K562 (cell line): ENCODE measurements at regions not wholly inside any gene's neighbourhood (a gene's known extent, or its start where the extent isn't known, plus 50 kb on each side); places are given as distances from the start of the nearest gene placed in this dataset.

Source experiments
- ATAC-seq: fragments of 200-7000 bp; cut with Tn5 transposase; 3 replicates; pipeline ENCODE4 v1.9.1; 2020; ENCODE audit warnings: moderate library complexity
- BruUV-seq: library from RNA; stranded (reverse); fragments of 400-500 nt; replicated peaks from 2 replicates; lab custom pipeline; 2021; lab: Mats Ljungman, UMichigan
- CTCF ChIA-PET: fragments of 300-600 bp; formaldehyde crosslinking; extraction: SDS; loops from one replicate; lab custom pipeline; 2021; ENCODE audit warnings: low intra/inter-chr PET ratio; lab: Yijun Ruan, JAX
- POLR2A ChIA-PET: fragments of 300-600, 350-650 bp; sonication (Branson Sonifier 250); formaldehyde crosslinking; extraction: SDS; loops from one replicate; lab custom pipeline; 2021; ENCODE audit warnings: antibody characterized with exemption, inconsistent platforms; lab: Yijun Ruan, JAX
- DNase-seq, 4 experiments: peaks; one replicate each; pipeline versions ENCODE4 v3.0.0 to v3.0.0-alpha.2; 2011 to 2018; ENCODE audit warnings: low spot score in 3 of 4, mixed read lengths in 3 of 4; ENCODE audit errors: extremely low read depth in 1 of 4
- FAIRE-seq: peaks from 2 replicates; lab custom pipeline; 2011; peaks lifted over from hg19 to GRCh38; lab: Jason Lieb, UNC
- H2AFZ ChIP-seq: 2 replicates; pipeline ENCODE4 v1.6.0; 2011; ENCODE audit warnings: low read depth, low read length, control low read depth, inconsistent platforms
- H3K27ac ChIP-seq: fragments of 200-600 bp; 3 replicates; pipeline ENCODE4 v1.8.0; 2011; ENCODE audit warnings: low read depth, mild to moderate bottlenecking, control low read depth, inconsistent platforms, low read length, moderate library complexity, mixed read lengths; ENCODE audit errors: extremely low read depth
- H3K27me3 ChIP-seq, 2 experiments: fragments of 300-600 bp in 1 of 2; 2 replicates in 1 of 2; 3 replicates in 1 of 2; pipeline versions ENCODE4 v1.6.0 to v1.8.0; 2011; ENCODE audit warnings: inconsistent platforms in 2 of 2, low read length in 2 of 2, mild to moderate bottlenecking in 1 of 2, mixed read lengths in 1 of 2, moderate library complexity in 1 of 2; ENCODE audit not compliant: control insufficient read depth in 2 of 2, insufficient read depth in 2 of 2
- H3K36me3 ChIP-seq: fragments of 300-600 bp; 3 replicates; pipeline ENCODE4 v1.8.0; 2011; ENCODE audit warnings: mild to moderate bottlenecking, low read length, inconsistent platforms; ENCODE audit not compliant: control insufficient read depth, insufficient read depth
- H3K4me1 ChIP-seq, 2 experiments: fragments of 200-600 bp in 1 of 2; replicated peaks in 1 of 2; 2 replicates in 1 of 2; 3 replicates in 1 of 2; pipeline versions ENCODE4 v1.5.1 to v1.8.0; 2011; ENCODE audit warnings: inconsistent platforms in 2 of 2, low read length in 2 of 2, mild to moderate bottlenecking in 1 of 2, mixed read lengths in 1 of 2, moderate library complexity in 1 of 2; ENCODE audit not compliant: control insufficient read depth in 2 of 2, insufficient read depth in 2 of 2
- H3K4me2 ChIP-seq: 2 replicates; pipeline ENCODE4 v1.6.1; 2011; ENCODE audit warnings: low read length, control low read depth, inconsistent platforms, mixed read lengths; ENCODE audit not compliant: insufficient read depth
- H3K4me3 ChIP-seq: fragments of 200-600 bp; sonication (generic), shearing (Covaris generic); 2 replicates; pipeline ENCODE4 v1.5.1; 2016; ENCODE audit warnings: control low read depth, inconsistent platforms
- H3K79me2 ChIP-seq: fragments of 200-600 bp; 3 replicates; pipeline ENCODE4 v1.8.0; 2011; ENCODE audit warnings: low read length, inconsistent platforms; ENCODE audit not compliant: control insufficient read depth, insufficient read depth
- H3K9ac ChIP-seq, 2 experiments: 2 replicates each; pipeline versions ENCODE4 v1.6.0 to v1.6.1; 2011; ENCODE audit warnings: low read depth in 2 of 2, low read length in 2 of 2, control low read depth in 1 of 2, inconsistent platforms in 1 of 2, mild to moderate bottlenecking in 1 of 2, mixed read lengths in 1 of 2; ENCODE audit not compliant: insufficient read depth in 1 of 2
- H3K9me1 ChIP-seq: one replicate; pipeline ENCODE4 v1.6.0; 2011; ENCODE audit warnings: inconsistent platforms, mild to moderate bottlenecking, low read length, moderate library complexity; ENCODE audit not compliant: control insufficient read depth, insufficient read depth
- H3K9me3 ChIP-seq: replicated peaks from 2 replicates; pipeline ENCODE4 v1.5.1; 2011; ENCODE audit warnings: low read depth, low read length, inconsistent platforms; ENCODE audit not compliant: control insufficient read depth, insufficient read depth
- H4K20me1 ChIP-seq: replicated peaks from 2 replicates; pipeline ENCODE4 v1.6.1; 2011; ENCODE audit warnings: low read length, inconsistent platforms, mixed read lengths; ENCODE audit not compliant: control insufficient read depth, insufficient read depth
- GTF2E2 ChIP-seq: fragments of 200-800 bp; sonication (Bioruptor generic); IDR thresholded peaks from 2 replicates; pipeline ENCODE4 v1.6.1; 2016; ENCODE audit warnings: missing genetic modification characterization, missing compliant biosample characterization
- MAZ ChIP-seq, 2 experiments: fragments of 450-650 bp in 1 of 2; sonication (generic) in 1 of 2; formaldehyde crosslinking; IDR thresholded peaks in 1 of 2; conservative IDR thresholded peaks in 1 of 2; 2 replicates each; pipeline versions ENCODE4 v1.4.0 to v1.5.0; 2020; ENCODE audit warnings: mild to moderate bottlenecking in 1 of 2, missing genetic modification reagents in 1 of 2
- NR1H2 ChIP-seq: sonication (generic); formaldehyde crosslinking; IDR thresholded peaks from 2 replicates; pipeline ENCODE4 v1.4.0; 2020; ENCODE audit warnings: mild to moderate bottlenecking, missing genetic modification reagents
- NR2C1 ChIP-seq, 2 experiments: fragments of 450-650 bp; IDR thresholded peaks; 2 replicates each; pipeline ENCODE4 v1.6.1; 2017; ENCODE audit warnings: mild to moderate bottlenecking in 2 of 2, antibody characterized with exemption in 1 of 2, inconsistent platforms in 1 of 2, missing compliant biosample characterization in 1 of 2, missing genetic modification characterization in 1 of 2
- TAL1 ChIP-seq: fragments of 450-650 bp; IDR thresholded peaks from 2 replicates; pipeline ENCODE4 v1.6.1; 2016; ENCODE audit warnings: mild to moderate bottlenecking
- ZNF280A ChIP-seq: fragments of 450-650 bp; IDR thresholded peaks from 2 replicates; pipeline ENCODE4 v1.6.1; 2018; ENCODE audit warnings: mild to moderate bottlenecking, low read depth; ENCODE audit not compliant: partially characterized antibody
- ZNF449 ChIP-seq: fragments of 250-450 bp; sonication (Bioruptor Pico); IDR thresholded peaks from 2 replicates; pipeline ENCODE4 v1.8.0; 2022; ENCODE audit warnings: moderate library complexity, mild to moderate bottlenecking, inconsistent platforms
- ZNF507 ChIP-seq: conservative IDR thresholded peaks from 2 replicates; pipeline ENCODE4 v1.6.1; 2017; ENCODE audit warnings: missing genetic modification characterization, missing compliant biosample characterization
- ZNF696 ChIP-seq: fragments of 250-450 bp; sonication (Bioruptor Pico); conservative IDR thresholded peaks from 2 replicates; pipeline ENCODE4 v1.4.0; 2020; ENCODE audit warnings: mild to moderate bottlenecking, moderate library complexity
- WGBS: fragments of 100-300 bp; shearing (Covaris generic); methylation state at CpG from one replicate; pipeline ENCODE4 v1.1.6; 2016; ENCODE audit warnings: low coverage, mixed read lengths; ENCODE audit not compliant: insufficient coverage; ENCODE audit errors: missing lambda C conversion rate; 5-methylcytosine and 5-hydroxymethylcytosine counted together
- in situ Hi-C: fragments of 300-500 bp; cut with MboI; formaldehyde crosslinking; loops from 4 replicates; pipeline ENCODE4 v1.15.0; 2018; ENCODE audit warnings: inconsistent platforms, mixed read lengths
- intact Hi-C: fragments of 100-400 bp; cut with micrococcal nuclease; formaldehyde crosslinking; loops from 2 replicates; pipeline ENCODE4 v1.14.2; 2022

- Histone ChIP-seq H3K79me2 (no peaks in the 10 kb centered on the region), H3K9me1 (no peaks in the 10 kb centered on the region), H3K4me3 (no peak overlapping the region), H3K36me3 (no peaks in the 10 kb centered on the region), H3K27ac (no peak overlapping the region), H3K4me2 (no peak overlapping the region), H4K20me1 (no peaks in the 10 kb centered on the region), H3K9me3 (no peaks in the 10 kb centered on the region; the same call in 1 of the 2 replicates), H2AFZ (no peak overlapping the region)
- in situ Hi-C loops (no loop called here), intact Hi-C loops (no loop called here)
- FAIRE-seq: no peak
- ChIA-PET CTCF (no interaction called here), POLR2A (no interaction called here)
- 2% methylated on average over 2 of the region's 2 CpGs for WGBS
- DNase-seq: no peak
- no peak for ATAC-seq
- TF ChIP-seq GTF2E2 (tag) (no peak), ZNF507 (no peak), ZNF280A (no peak), ZNF696 (no peak), TAL1 (no peak), NR1H2 (CRISPR knock-in tag) (no peak), MAZ (CRISPR knock-in tag; conservative IDR thresholded peaks at IDR 0.05 in 1 of 2, IDR thresholded peaks at IDR 0.05 in 1 of 2) (no peak), ZNF449 (CRISPR knock-in tag) (no peak), NR2C1 (IDR thresholded peaks at IDR 0.05) (no peak), NR2C1 (tag; IDR thresholded peaks at IDR 0.05) (no peak)
- TF ChIP-seq, all 486 proteins: peak for 0
- H3K4me1 ChIP-seq: no peaks in the 10 kb centered on the region
- no TSS peak for BruUV-seq
- H3K27me3 ChIP-seq: no peaks in the 10 kb centered on the region
- no peak overlapping the region for H3K9ac ChIP-seq
Observed at GRCh38 chr10:52409928-52410327, 95.8 kb downstream of the DKK1 start.
